Panc1 (cell line): ENCODE measurements at regions not wholly inside any gene's neighbourhood (a gene's known extent, or its start where the extent isn't known, plus 50 kb on each side); places are given as distances from the start of the nearest gene placed in this dataset.

Source experiments
- ATAC-seq: fragments of 200-7000 bp; cut with Tn5 transposase; 2 replicates; pipeline ENCODE4 v1.9.1; 2020; ENCODE audit warnings: mild to moderate bottlenecking, moderate library complexity
- BruUV-seq: library from RNA; stranded (reverse); fragments of 400-500 nt; replicated peaks from 2 replicates; lab custom pipeline; 2021; lab: Mats Ljungman, UMichigan
- CTCF ChIA-PET: fragments of 300-600 bp; sonication (Branson Sonifier 250); formaldehyde crosslinking; loops from one replicate; lab custom pipeline; 2022; ENCODE audit warnings: antibody characterized with exemption; lab: Charles Lee
- POLR2A ChIA-PET: fragments of 300-600 bp; sonication (Branson Sonifier 250); formaldehyde crosslinking; loops from one replicate; lab custom pipeline; 2022; ENCODE audit warnings: antibody characterized with exemption; lab: Charles Lee
- DNase-seq: peaks from one replicate; pipeline ENCODE4 v3.0.0-alpha.2; 2010; ENCODE audit warnings: low read depth, low spot score
- H3K27ac ChIP-seq: 2 replicates; pipeline ENCODE4 v1.5.1; 2011; ENCODE audit warnings: mild to moderate bottlenecking, low read length, inconsistent platforms
- H3K27me3 ChIP-seq: fragments of 200-500 bp; sonication (Bioruptor generic); 2 replicates; pipeline ENCODE4 v1.6.0; 2014; ENCODE audit warnings: low read length, inconsistent platforms; ENCODE audit not compliant: control insufficient read depth, insufficient read depth
- H3K36me3 ChIP-seq: fragments of 200-500 bp; sonication (Bioruptor generic); 2 replicates; pipeline ENCODE4 v1.5.1; 2014; ENCODE audit warnings: inconsistent platforms, mild to moderate bottlenecking, low read length, moderate library complexity; ENCODE audit not compliant: control insufficient read depth, insufficient read depth
- H3K4me1 ChIP-seq: 2 replicates; pipeline ENCODE4 v1.5.1; 2011; ENCODE audit warnings: inconsistent platforms, mild to moderate bottlenecking, low read length, moderate library complexity; ENCODE audit not compliant: control insufficient read depth, insufficient read depth
- H3K4me3 ChIP-seq, 2 experiments: 2 replicates each; pipeline ENCODE4 v1.5.1; 2011 to 2012; ENCODE audit warnings: low read depth in 2 of 2, low read length in 2 of 2, mild to moderate bottlenecking in 2 of 2, inconsistent platforms in 1 of 2, moderate library complexity in 1 of 2
- H3K9me3 ChIP-seq: fragments of 200-500 bp; sonication (Bioruptor generic); 2 replicates; pipeline ENCODE4 v1.5.1; 2014; ENCODE audit warnings: low read depth, mild to moderate bottlenecking, inconsistent platforms, low read length, moderate library complexity; ENCODE audit not compliant: control insufficient read depth, insufficient read depth
- CTCF ChIP-seq: fragments of 450-650 bp; IDR thresholded peaks from 2 replicates; pipeline ENCODE4 v1.5.1; 2017; ENCODE audit warnings: mild to moderate bottlenecking
- POLR2AphosphoS5 ChIP-seq: IDR thresholded peaks from 2 replicates; pipeline ENCODE4 v1.6.1; 2012; ENCODE audit warnings: mild to moderate bottlenecking, low read depth, low read length, moderate library complexity
- REST ChIP-seq, 2 experiments: IDR thresholded peaks; 2 replicates each; pipeline ENCODE4 v1.6.1; 2011 to 2012; ENCODE audit warnings: low read depth in 2 of 2, control low read depth in 1 of 2, low read length in 1 of 2, mild to moderate bottlenecking in 1 of 2, moderate library complexity in 1 of 2; ENCODE audit not compliant: insufficient read depth in 1 of 2
- SIN3A ChIP-seq: IDR thresholded peaks from 2 replicates; pipeline ENCODE4 v1.6.1; 2012; ENCODE audit warnings: low read depth, mild to moderate bottlenecking, low read length, moderate library complexity, borderline replicate concordance; ENCODE audit not compliant: insufficient read depth
- TCF7L2 ChIP-seq: IDR thresholded peaks from 2 replicates; pipeline ENCODE4 v1.6.1; 2011; ENCODE audit warnings: mild to moderate bottlenecking, low read depth, low read length, inconsistent platforms
- in situ Hi-C: cut with HindIII; loops from 2 replicates; pipeline ENCODE4 v1.10.0; 2016; ENCODE audit warnings: low sequenced_read_pairs, low pct_unique_long_range_greater_than_20kb
- intact Hi-C: fragments of 100-400 bp; cut with micrococcal nuclease; formaldehyde crosslinking; loops from one replicate; pipeline ENCODE4 v1.10.0; 2022; ENCODE audit not compliant: unreplicated experiment

GRCh38 chr5:109620651-109621050 lies 69.1 kb upstream of the MAN2A1 start:
- Histone ChIP-seq H3K36me3 (no peaks in the 10 kb centered on the region), H3K4me3 (no peak overlapping the region), H3K9me3 (no peaks in the 10 kb centered on the region), H3K4me1 (no peaks in the 10 kb centered on the region), H3K27me3 (peaks cover 5% of the 10 kb centered on the region; the same call in 1 of the 2 replicates), H3K27ac (no peak overlapping the region)
- ChIA-PET POLR2A (no interaction called here), CTCF (no interaction called here)
- no TSS peak for BruUV-seq
- intact Hi-C loops = no loop called here
- DNase-seq (no peak), ATAC-seq (no peak)
- in situ Hi-C loops = no loop called here
- TF ChIP-seq TCF7L2 = no peak
- TF ChIP-seq SIN3A = no peak
- no peak for TF ChIP-seq CTCF
- TF ChIP-seq POLR2AphosphoS5 = no peak
- TF ChIP-seq REST (IDR thresholded peaks at IDR 0.05; ENCODE audit: insufficient read depth in 1 of 2, low read depth in 2 of 2, low read length in 1 of 2) = no peak

GRCh38 chr5:109619606-109620005 lies 70.1 kb upstream of the MAN2A1 start:
- in situ Hi-C loops = no loop called here
- TF ChIP-seq CTCF (no peak), TCF7L2 (no peak), POLR2AphosphoS5 (no peak), REST (IDR thresholded peaks at IDR 0.05; ENCODE audit: insufficient read depth in 1 of 2, low read depth in 2 of 2, low read length in 1 of 2) (no peak), SIN3A (no peak)
- intact Hi-C loops = no loop called here
- no peaks in the 10 kb centered on the region for H3K4me1 ChIP-seq
- peaks cover 5% of the 10 kb centered on the region; the same call in 1 of the 2 replicates for H3K27me3 ChIP-seq
- ATAC-seq (no peak), DNase-seq (no peak)
- no peak overlapping the region for H3K4me3 ChIP-seq
- POLR2A ChIA-PET = no interaction called here
- BruUV-seq = no TSS peak
- no peaks in the 10 kb centered on the region for H3K9me3 ChIP-seq
- H3K36me3 ChIP-seq = no peaks in the 10 kb centered on the region
- H3K27ac ChIP-seq = no peak overlapping the region
- CTCF ChIA-PET = no interaction called here
